Left lobe of liver (tissue), 2 donors: ENCODE measurements at regions not wholly inside any gene's neighbourhood (a gene's known extent, or its start where the extent isn't known, plus 50 kb on each side); places are given as distances from the start of the nearest gene placed in this dataset.

ENCODE experiments used
- ATAC-seq: fragments of 200-7000 bp; cut with Tn5 transposase; one replicate; pipeline ENCODE4 v1.9.1; 2020; ENCODE audit warnings: mild to moderate bottlenecking, moderate library complexity
- DNase-seq: peaks from one replicate; pipeline ENCODE4 v3.0.0-alpha.2; 2020; ENCODE audit warnings: low spot score
- donor health status: DM: no; HTN: no; CAD: no; lungs with moderate emphysema.
- donor health status: DM: no; HTN: yes; CAD: no.

DNA sequence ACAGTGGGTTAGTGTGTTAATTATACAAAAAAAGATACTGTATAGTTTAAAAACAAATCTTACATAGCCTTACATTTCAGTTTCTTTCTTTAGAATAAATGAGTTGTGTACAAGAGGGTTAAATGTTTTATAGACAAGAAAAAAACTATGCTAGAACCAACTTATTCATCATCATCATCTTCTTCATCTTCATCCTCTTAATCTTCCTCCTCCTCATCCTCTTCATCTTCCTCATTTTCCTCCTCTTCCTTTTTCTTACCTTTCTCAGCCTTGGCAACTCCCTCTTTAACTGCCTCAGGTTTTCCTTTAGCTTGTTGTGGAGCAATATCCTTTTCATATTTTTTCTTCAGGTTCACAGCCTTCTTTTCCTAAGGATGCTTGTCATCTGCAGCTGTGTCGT, 53.7 kb downstream of the RPS12 start:
- ATAC-seq (no peak), DNase-seq (no peak)

DNA sequence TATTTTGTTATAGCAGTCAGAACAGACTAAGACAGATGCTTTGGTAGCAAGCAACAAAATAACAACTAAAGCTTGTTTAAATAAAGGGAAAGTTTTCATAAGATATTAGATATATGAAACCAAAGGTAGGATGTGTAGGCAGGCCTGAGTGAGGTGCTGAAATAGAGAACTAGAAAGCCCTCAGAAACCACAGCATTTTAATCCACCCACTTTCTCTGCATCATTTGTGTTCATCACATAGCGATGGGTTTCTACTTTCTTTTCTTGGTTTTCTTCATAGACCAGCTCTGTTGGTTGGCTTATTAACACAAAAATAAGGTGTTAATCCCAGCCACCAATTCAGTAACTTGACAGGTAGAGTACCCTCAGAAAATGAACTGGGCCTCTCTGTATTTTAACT, 58.6 kb downstream of the RPS12 start:
- no peak for DNase-seq
- no peak for ATAC-seq

DNA sequence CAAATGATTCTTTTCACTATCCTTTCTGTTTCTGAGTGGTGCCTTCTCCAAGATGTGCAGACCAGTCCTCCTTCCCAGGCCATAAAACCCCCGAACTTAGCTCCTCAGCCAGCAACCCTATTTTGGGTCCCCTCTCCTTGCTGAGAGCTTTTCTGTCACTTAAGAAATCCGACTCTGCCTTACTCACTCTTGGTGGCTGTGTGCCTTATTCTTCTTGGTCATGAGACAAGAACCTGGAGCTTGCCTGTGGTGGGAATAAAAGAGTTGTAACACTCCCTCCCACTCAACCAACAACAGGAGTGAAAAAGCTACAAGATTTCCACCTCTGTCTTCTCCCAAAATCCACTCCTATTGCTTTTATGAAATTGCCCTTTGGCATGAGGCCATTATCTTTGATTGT, 62.6 kb downstream of the RPS12 start:
- ATAC-seq (no peak), DNase-seq (no peak)

GRCh38 chr6:132887204-132887603, 72.8 kb downstream of the RPS12 start:
- ATAC-seq (no peak), DNase-seq (no peak)

- DNase-seq = no peak
- no peak for ATAC-seq
These were observed 74.3 kb downstream of the RPS12 start for GRCh38 chr6:132888701-132889100.

DNA sequence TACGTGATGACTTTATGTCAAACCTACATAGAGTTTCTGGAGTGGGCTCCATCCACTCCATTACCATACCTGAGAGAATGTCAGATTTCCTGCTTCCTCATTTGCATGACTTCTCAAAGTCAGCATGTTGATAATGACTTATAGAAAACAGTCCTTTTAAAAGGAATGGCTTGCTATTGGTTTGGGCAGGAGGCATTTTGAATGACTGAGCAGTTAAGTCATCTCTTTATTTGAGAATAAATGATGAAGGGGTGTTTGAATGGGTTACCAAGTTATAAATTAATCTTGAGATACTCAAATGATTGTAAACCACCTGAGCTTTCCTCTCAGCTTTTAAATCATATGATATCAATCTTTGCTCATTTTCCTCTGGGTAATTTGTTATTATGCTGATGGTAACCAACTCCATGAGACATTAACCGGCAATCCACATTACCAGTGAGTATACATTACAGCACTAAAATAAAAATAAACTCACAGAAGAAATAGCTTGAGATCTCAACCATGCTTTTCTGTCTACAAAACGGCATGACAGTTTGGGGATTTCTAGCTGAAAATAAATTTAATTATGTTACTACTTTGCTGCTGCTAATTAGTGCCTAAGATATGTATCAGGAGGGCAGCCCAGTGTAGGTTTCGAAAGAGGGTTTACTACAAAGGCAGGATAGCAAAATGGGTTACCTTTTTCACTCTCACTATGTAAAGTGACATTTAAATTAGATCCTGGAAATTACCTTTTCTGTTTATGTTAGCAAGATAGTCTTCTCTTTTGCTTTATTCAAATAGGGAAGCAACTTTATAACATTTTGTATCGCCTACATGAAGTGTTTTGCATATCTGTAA, 78.8 kb downstream of the RPS12 start:
- no peak for DNase-seq
- no peak for ATAC-seq

DNA sequence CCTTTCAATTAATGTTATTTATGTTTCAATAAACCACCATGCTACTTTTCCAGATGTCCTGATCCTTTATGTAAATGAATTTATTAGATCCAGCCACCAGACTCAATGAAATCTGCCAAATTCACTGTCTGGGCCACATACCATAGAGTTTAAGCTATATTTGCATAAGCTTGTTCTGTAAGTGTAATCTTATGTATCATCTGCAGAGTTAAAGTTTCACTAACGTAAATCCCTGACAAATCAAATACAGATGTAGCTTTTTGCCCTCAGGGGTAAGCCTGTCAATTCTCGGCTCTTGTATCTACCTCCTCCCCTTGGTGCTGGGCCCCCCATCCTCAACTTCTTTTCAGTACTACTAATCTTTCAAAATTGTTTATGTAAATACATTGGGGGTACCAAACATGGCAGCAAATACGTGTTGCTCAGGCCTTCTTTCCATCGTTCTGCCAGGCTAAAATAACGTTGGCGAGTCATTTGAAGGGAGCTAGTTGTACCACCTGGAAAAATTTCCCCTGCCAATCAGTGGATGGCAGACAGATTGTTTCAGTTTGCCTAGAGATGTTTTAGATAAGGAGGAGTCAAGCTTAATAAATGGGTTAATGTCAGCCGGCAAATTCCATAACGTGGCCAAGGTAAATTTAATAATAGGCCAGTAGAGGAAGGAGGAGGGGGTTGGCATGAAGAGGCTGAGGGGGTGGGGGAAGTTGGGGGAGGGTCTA, 79.6 kb downstream of the RPS12 start:
- no peak for ATAC-seq
- DNase-seq = no peak

DNA sequence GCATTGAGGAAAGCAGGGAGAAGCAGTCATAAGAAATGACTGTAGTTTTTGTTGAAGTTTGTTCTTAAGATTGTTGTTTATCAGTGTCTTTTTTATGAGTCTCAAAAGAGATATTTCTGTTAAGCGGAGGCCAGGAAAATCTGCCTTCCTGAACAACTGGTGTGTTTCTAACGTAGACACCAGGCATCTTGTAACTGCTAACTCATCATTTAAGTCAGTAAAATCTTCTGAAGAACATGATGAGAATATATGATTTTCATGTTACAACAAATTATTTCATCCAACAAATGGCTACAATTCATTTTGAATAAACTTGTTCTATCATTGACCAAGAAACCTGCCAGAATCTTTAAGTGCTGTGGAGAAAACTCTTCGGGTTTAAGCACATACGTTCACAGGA, 84.0 kb downstream of the RPS12 start:
- DNase-seq (no peak), ATAC-seq (no peak)

- ATAC-seq (no peak), DNase-seq (no peak)
These were observed 86.5 kb downstream of the RPS12 start for GRCh38 chr6:132900849-132901248.

- DNase-seq (no peak), ATAC-seq (no peak)
These were observed 88.5 kb downstream of the RPS12 start for GRCh38 chr6:132902901-132903300.

DNA sequence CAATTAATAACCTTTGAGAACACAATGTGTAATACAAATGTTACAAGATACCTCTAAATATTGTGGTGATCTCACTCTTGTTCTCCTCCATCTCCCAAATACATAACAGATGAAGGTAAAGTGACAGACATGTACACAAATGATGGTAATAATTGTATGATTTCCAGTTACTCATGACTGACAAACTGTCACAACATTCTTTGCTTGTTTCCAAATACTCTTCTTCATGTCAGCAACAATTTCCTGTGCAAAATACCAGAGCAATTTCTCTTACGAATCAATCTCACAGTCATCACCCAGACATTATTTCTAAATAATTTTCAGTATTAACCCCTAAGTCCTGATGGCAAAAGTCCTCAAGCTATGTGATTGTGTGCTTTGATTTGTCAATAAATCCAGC, 92.9 kb downstream of the RPS12 start:
- ATAC-seq (no peak), DNase-seq (no peak)

- no peak for ATAC-seq
These were observed 93.5 kb downstream of the RPS12 start for GRCh38 chr6:132907914-132908313.

GRCh38 chr6:132909742-132910141, 95.4 kb downstream of the RPS12 start:
- ATAC-seq = no peak

More at GRCh38 chr6:132907914-132908313, 93.5 kb downstream of the RPS12 start:
- no peak for DNase-seq

DNA sequence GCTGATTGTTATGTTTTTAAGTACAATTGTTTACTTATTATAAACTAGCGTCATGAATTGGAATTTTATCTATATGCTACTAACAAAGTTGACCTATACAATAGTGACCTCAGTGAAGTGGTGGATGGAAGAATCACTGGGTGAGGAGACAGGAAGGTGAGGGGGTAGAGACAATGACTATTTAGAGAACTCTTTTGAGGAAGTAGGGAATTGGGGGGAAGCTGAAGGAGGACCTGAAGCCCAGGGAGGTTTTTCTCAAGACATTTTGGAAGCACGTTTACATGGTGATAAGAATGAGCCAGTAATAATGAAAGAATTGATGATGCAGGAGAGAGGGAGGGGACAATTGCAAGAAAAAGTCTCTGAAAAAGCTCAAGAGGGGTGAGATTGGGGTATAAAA, 96.4 kb downstream of the RPS12 start:
- no peak for DNase-seq
- ATAC-seq = no peak

More at GRCh38 chr6:132909742-132910141, 95.4 kb downstream of the RPS12 start:
- DNase-seq = no peak

GRCh38 chr6:132919045-132919860, 104.9 kb downstream of the RPS12 start:
- ATAC-seq = peak; percentile 76
- peak; percentile 50 for DNase-seq

- DNase-seq = no peak
- no peak for ATAC-seq
These were observed 113.3 kb downstream of the RPS12 start for GRCh38 chr6:132927713-132928112.

- DNase-seq (no peak), ATAC-seq (no peak)
These were observed 114.8 kb downstream of the RPS12 start for GRCh38 chr6:132929141-132929540.

- no peak for DNase-seq
- no peak for ATAC-seq
These were observed 116.9 kb downstream of the RPS12 start for GRCh38 chr6:132931313-132931712.

DNA sequence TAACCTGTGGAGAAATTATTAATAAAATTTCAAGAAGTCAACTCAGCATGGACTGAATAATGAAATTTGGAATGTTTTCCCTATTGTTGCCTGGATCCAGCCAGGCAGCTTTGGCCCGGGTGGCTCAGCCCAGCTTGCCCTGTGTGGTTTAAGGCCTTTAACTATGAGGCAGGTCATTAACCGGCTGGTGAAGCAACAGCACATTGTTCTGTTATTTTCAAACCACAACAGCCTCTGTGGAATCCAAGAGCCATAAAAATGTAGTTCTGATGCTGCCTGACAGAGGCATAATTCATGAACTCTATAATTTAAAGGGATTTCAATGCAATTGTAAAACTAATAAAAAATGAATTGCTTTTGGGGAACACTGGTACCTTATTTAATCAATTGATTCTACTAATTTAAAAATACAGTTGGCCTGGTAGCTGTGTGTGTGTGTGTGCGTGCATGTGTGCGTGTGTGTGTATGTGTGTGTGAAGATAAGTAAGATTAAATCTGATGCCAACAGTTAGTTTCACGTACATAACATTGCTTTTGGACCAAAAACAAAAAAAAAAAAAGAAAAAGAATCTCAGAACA, 117.7 kb downstream of the RPS12 start:
- ATAC-seq = peak; percentile 53
- no peak for DNase-seq

- ATAC-seq = no peak
- no peak for DNase-seq
These were observed 118.2 kb downstream of the RPS12 start for GRCh38 chr6:132932588-132932987.

DNA sequence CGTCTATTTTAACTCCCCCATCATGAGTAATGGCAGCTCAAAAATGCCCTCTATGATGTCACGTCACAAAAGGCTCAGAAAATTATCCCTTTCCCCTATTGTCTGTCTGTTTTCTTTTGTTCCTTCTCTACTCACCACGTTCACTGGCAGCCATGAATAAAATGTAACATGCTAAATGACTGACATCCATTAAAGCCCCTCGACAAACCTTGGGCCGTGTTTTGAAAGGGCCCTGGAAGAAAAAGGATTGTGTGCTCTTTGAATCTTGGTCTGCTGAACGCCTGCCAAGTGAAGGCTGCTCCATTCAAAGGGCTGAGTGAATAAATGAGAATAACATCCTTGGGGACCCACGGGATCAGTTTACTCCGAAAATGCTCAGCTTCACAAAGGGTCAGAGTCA, 118.7 kb downstream of the RPS12 start:
- no peak for DNase-seq
- no peak for ATAC-seq
